K562 (cell line): ENCODE measurements at regions not wholly inside any gene's neighbourhood (a gene's known extent, or its start where the extent isn't known, plus 50 kb on each side); places are given as distances from the start of the nearest gene placed in this dataset.

Experiments used
- ATAC-seq: fragments of 200-7000 bp; cut with Tn5 transposase; 3 replicates; pipeline ENCODE4 v1.9.1; 2020; ENCODE audit warnings: moderate library complexity
- BruUV-seq: library from RNA; stranded (reverse); fragments of 400-500 nt; replicated peaks from 2 replicates; lab custom pipeline; 2021; lab: Mats Ljungman, UMichigan
- CTCF ChIA-PET: fragments of 300-600 bp; formaldehyde crosslinking; extraction: SDS; loops from one replicate; lab custom pipeline; 2021; ENCODE audit warnings: low intra/inter-chr PET ratio; lab: Yijun Ruan, JAX
- POLR2A ChIA-PET: fragments of 300-600, 350-650 bp; sonication (Branson Sonifier 250); formaldehyde crosslinking; extraction: SDS; loops from one replicate; lab custom pipeline; 2021; ENCODE audit warnings: antibody characterized with exemption, inconsistent platforms; lab: Yijun Ruan, JAX
- DNase-seq, 4 experiments: peaks; one replicate each; pipeline versions ENCODE4 v3.0.0 to v3.0.0-alpha.2; 2011 to 2018; ENCODE audit warnings: low spot score in 3 of 4, mixed read lengths in 3 of 4; ENCODE audit errors: extremely low read depth in 1 of 4
- FAIRE-seq: peaks from 2 replicates; lab custom pipeline; 2011; peaks lifted over from hg19 to GRCh38; lab: Jason Lieb, UNC
- H2AFZ ChIP-seq: 2 replicates; pipeline ENCODE4 v1.6.0; 2011; ENCODE audit warnings: low read depth, low read length, control low read depth, inconsistent platforms
- H3K27ac ChIP-seq: fragments of 200-600 bp; 3 replicates; pipeline ENCODE4 v1.8.0; 2011; ENCODE audit warnings: low read depth, mild to moderate bottlenecking, control low read depth, inconsistent platforms, low read length, moderate library complexity, mixed read lengths; ENCODE audit errors: extremely low read depth
- H3K27me3 ChIP-seq, 2 experiments: fragments of 300-600 bp in 1 of 2; 2 replicates in 1 of 2; 3 replicates in 1 of 2; pipeline versions ENCODE4 v1.6.0 to v1.8.0; 2011; ENCODE audit warnings: inconsistent platforms in 2 of 2, low read length in 2 of 2, mild to moderate bottlenecking in 1 of 2, mixed read lengths in 1 of 2, moderate library complexity in 1 of 2; ENCODE audit not compliant: control insufficient read depth in 2 of 2, insufficient read depth in 2 of 2
- H3K36me3 ChIP-seq: fragments of 300-600 bp; 3 replicates; pipeline ENCODE4 v1.8.0; 2011; ENCODE audit warnings: mild to moderate bottlenecking, low read length, inconsistent platforms; ENCODE audit not compliant: control insufficient read depth, insufficient read depth
- H3K4me1 ChIP-seq, 2 experiments: fragments of 200-600 bp in 1 of 2; replicated peaks in 1 of 2; 2 replicates in 1 of 2; 3 replicates in 1 of 2; pipeline versions ENCODE4 v1.5.1 to v1.8.0; 2011; ENCODE audit warnings: inconsistent platforms in 2 of 2, low read length in 2 of 2, mild to moderate bottlenecking in 1 of 2, mixed read lengths in 1 of 2, moderate library complexity in 1 of 2; ENCODE audit not compliant: control insufficient read depth in 2 of 2, insufficient read depth in 2 of 2
- H3K4me2 ChIP-seq: 2 replicates; pipeline ENCODE4 v1.6.1; 2011; ENCODE audit warnings: low read length, control low read depth, inconsistent platforms, mixed read lengths; ENCODE audit not compliant: insufficient read depth
- H3K4me3 ChIP-seq: fragments of 200-600 bp; sonication (generic), shearing (Covaris generic); 2 replicates; pipeline ENCODE4 v1.5.1; 2016; ENCODE audit warnings: control low read depth, inconsistent platforms
- H3K79me2 ChIP-seq: fragments of 200-600 bp; 3 replicates; pipeline ENCODE4 v1.8.0; 2011; ENCODE audit warnings: low read length, inconsistent platforms; ENCODE audit not compliant: control insufficient read depth, insufficient read depth
- H3K9ac ChIP-seq, 2 experiments: 2 replicates each; pipeline versions ENCODE4 v1.6.0 to v1.6.1; 2011; ENCODE audit warnings: low read depth in 2 of 2, low read length in 2 of 2, control low read depth in 1 of 2, inconsistent platforms in 1 of 2, mild to moderate bottlenecking in 1 of 2, mixed read lengths in 1 of 2; ENCODE audit not compliant: insufficient read depth in 1 of 2
- H3K9me1 ChIP-seq: one replicate; pipeline ENCODE4 v1.6.0; 2011; ENCODE audit warnings: inconsistent platforms, mild to moderate bottlenecking, low read length, moderate library complexity; ENCODE audit not compliant: control insufficient read depth, insufficient read depth
- H3K9me3 ChIP-seq: replicated peaks from 2 replicates; pipeline ENCODE4 v1.5.1; 2011; ENCODE audit warnings: low read depth, low read length, inconsistent platforms; ENCODE audit not compliant: control insufficient read depth, insufficient read depth
- H4K20me1 ChIP-seq: replicated peaks from 2 replicates; pipeline ENCODE4 v1.6.1; 2011; ENCODE audit warnings: low read length, inconsistent platforms, mixed read lengths; ENCODE audit not compliant: control insufficient read depth, insufficient read depth
- ADNP ChIP-seq: fragments of 200-800 bp; sonication (Bioruptor generic); IDR thresholded peaks from 2 replicates; pipeline ENCODE4 v1.6.1; 2016; ENCODE audit warnings: missing genetic modification characterization, missing compliant biosample characterization
- CBX8 ChIP-seq: fragments of 200-600 bp; sonication (generic); IDR thresholded peaks from 2 replicates; pipeline ENCODE4 v1.6.1; 2012; ENCODE audit warnings: borderline replicate concordance, mixed run types, low read depth, mild to moderate bottlenecking, moderate library complexity, mixed read lengths, low read length, control low read depth, inconsistent platforms; ENCODE audit not compliant: poor library complexity, severe bottlenecking; ENCODE audit errors: extremely low read depth
- CCNT2 ChIP-seq: IDR thresholded peaks from 2 replicates; pipeline ENCODE4 v1.6.1; 2011; ENCODE audit warnings: borderline replicate concordance, low read depth, mild to moderate bottlenecking, moderate library complexity, mixed read lengths, low read length; ENCODE audit not compliant: insufficient read length; ENCODE audit errors: extremely low read depth
- DIDO1 ChIP-seq: fragments of 450-650 bp; IDR thresholded peaks from 2 replicates; pipeline ENCODE4 v1.6.1; 2016; ENCODE audit warnings: low read depth, missing biosample characterization, missing genetic modification characterization
- GABPA ChIP-seq: fragments of 200-800 bp; sonication (Bioruptor generic); conservative IDR thresholded peaks from 2 replicates; pipeline ENCODE4 v1.6.1; 2016; ENCODE audit warnings: low read depth, missing genetic modification characterization, missing compliant biosample characterization
- KLF13 ChIP-seq: fragments of 450-650 bp; IDR thresholded peaks from 2 replicates; pipeline ENCODE4 v1.6.1; 2016; ENCODE audit warnings: missing genetic modification characterization, low read depth, mild to moderate bottlenecking, missing compliant biosample characterization, moderate library complexity, borderline replicate concordance
- MITF ChIP-seq: IDR thresholded peaks from 2 replicates; pipeline ENCODE4 v1.6.1; 2014; ENCODE audit warnings: antibody characterized with exemption
- NUFIP1 ChIP-seq: fragments of 450-650 bp; IDR thresholded peaks from 2 replicates; pipeline ENCODE4 v1.6.1; 2018; ENCODE audit not compliant: partially characterized antibody
- SRSF3 ChIP-seq: fragments of 200-400 bp; formaldehyde crosslinking; IDR thresholded peaks from 2 replicates; pipeline ENCODE4 v1.6.1; 2016; ENCODE audit warnings: mild to moderate bottlenecking, low read length, moderate library complexity; ENCODE audit not compliant: insufficient read depth
- ZKSCAN1 ChIP-seq: fragments of 150-350 bp; IDR thresholded peaks from 2 replicates; pipeline ENCODE4 v1.6.1; 2016; ENCODE audit warnings: low read depth, low read length
- ZNF445 ChIP-seq: fragments of 250-450 bp; sonication (Bioruptor Pico); IDR thresholded peaks from 2 replicates; pipeline ENCODE4 v1.4.0; 2020; ENCODE audit warnings: low read depth, mild to moderate bottlenecking, moderate library complexity
- WGBS: fragments of 100-300 bp; shearing (Covaris generic); methylation state at CpG from one replicate; pipeline ENCODE4 v1.1.6; 2016; ENCODE audit warnings: low coverage, mixed read lengths; ENCODE audit not compliant: insufficient coverage; ENCODE audit errors: missing lambda C conversion rate; 5-methylcytosine and 5-hydroxymethylcytosine counted together
- in situ Hi-C: fragments of 300-500 bp; cut with MboI; formaldehyde crosslinking; loops from 4 replicates; pipeline ENCODE4 v1.15.0; 2018; ENCODE audit warnings: inconsistent platforms, mixed read lengths
- intact Hi-C: fragments of 100-400 bp; cut with micrococcal nuclease; formaldehyde crosslinking; loops from 2 replicates; pipeline ENCODE4 v1.14.2; 2022

- WGBS: 6% methylated on average over 2 of the region's 2 CpGs
These were observed 1268.4 kb upstream of the SPRY2 start for GRCh38 chr13:81609335-81609734.

More at GRCh38 chr13:81609335-81609734, 1268.4 kb upstream of the SPRY2 start:
- no peaks in the 10 kb centered on the region for H3K9me1 ChIP-seq
- DNase-seq (no peak), FAIRE-seq (no peak), ATAC-seq (no peak)
- no peak for TF ChIP-seq ADNP (tag)
- TF ChIP-seq GABPA: no peak
- TF ChIP-seq ZKSCAN1: no peak
- no peak for TF ChIP-seq MITF
- no peak for TF ChIP-seq NUFIP1
- TF ChIP-seq DIDO1: no peak
- no peak for TF ChIP-seq CCNT2
- no peak for TF ChIP-seq KLF13
- no peak for TF ChIP-seq CBX8
- no peak for TF ChIP-seq ZNF445 (CRISPR knock-in tag)
- no peak for TF ChIP-seq SRSF3
- no peaks in the 10 kb centered on the region for H3K9me3 ChIP-seq
- no peak overlapping the region for H3K4me2 ChIP-seq
- H4K20me1 ChIP-seq: no peaks in the 10 kb centered on the region
- H3K4me1 ChIP-seq: no peaks in the 10 kb centered on the region
- no TSS peak for BruUV-seq
- H3K4me3 ChIP-seq: no peak overlapping the region
- POLR2A ChIA-PET: no interaction called here
- no peaks in the 10 kb centered on the region for H3K79me2 ChIP-seq
- H3K36me3 ChIP-seq: no peaks in the 10 kb centered on the region
- no peak overlapping the region for H3K27ac ChIP-seq
- intact Hi-C loops (no loop called here), in situ Hi-C loops (no loop called here)
- H2AFZ ChIP-seq: no peak overlapping the region
- H3K27me3 ChIP-seq: no peaks in the 10 kb centered on the region
- CTCF ChIA-PET: no interaction called here
- H3K9ac ChIP-seq: no peak overlapping the region
